Caco-2 (cell line): ENCODE measurements at regions not wholly inside any gene's neighbourhood (a gene's known extent, or its start where the extent isn't known, plus 50 kb on each side); places are given as distances from the start of the nearest gene placed in this dataset.

Source experiments
- BruUV-seq: library from RNA; stranded (reverse); fragments of 400-500 nt; replicated peaks from 2 replicates; lab custom pipeline; 2021; lab: Mats Ljungman, UMichigan
- CTCF ChIA-PET: fragments of 300-600 bp; sonication (Branson Sonifier 250); formaldehyde crosslinking; loops from one replicate; lab custom pipeline; 2022; ENCODE audit warnings: antibody characterized with exemption; lab: Charles Lee
- POLR2A ChIA-PET: fragments of 300-600 bp; sonication (Branson Sonifier 250); formaldehyde crosslinking; loops from one replicate; lab custom pipeline; 2022; ENCODE audit warnings: antibody characterized with exemption; lab: Charles Lee
- DNase-seq, 2 experiments: peaks; one replicate each; pipeline versions ENCODE4 v3.0.0 to v3.0.0-alpha.2; 2020 to 2022
- H3K27me3 ChIP-seq: replicated peaks from 2 replicates; pipeline ENCODE4 v1.6.0; 2011; ENCODE audit warnings: low read length; ENCODE audit not compliant: control insufficient read depth, insufficient read depth
- H3K36me3 ChIP-seq: 2 replicates; pipeline ENCODE4 v1.5.1; 2011; ENCODE audit warnings: low read length; ENCODE audit not compliant: control insufficient read depth, insufficient read depth
- H3K4me1 ChIP-seq: fragments of 250-450 bp; sonication (Bioruptor Pico); 2 replicates; pipeline ENCODE4 v1.5.1; 2020; ENCODE audit warnings: mild to moderate bottlenecking
- H3K4me3 ChIP-seq: 2 replicates; pipeline ENCODE4 v1.5.1; 2011; ENCODE audit warnings: low read depth, mild to moderate bottlenecking, control low read depth, low read length
- H3K9me3 ChIP-seq: fragments of 250-450 bp; sonication (Bioruptor Pico); 2 replicates; pipeline ENCODE4 v1.5.1; 2020; ENCODE audit warnings: mild to moderate bottlenecking, moderate library complexity
- H3K27ac Mint-ChIP-seq: one replicate; pipeline ENCODE4 v1.8.0; 2022; ENCODE audit warnings: mixed read lengths; ENCODE audit not compliant: unreplicated experiment
- H3K27me3 Mint-ChIP-seq: one replicate; pipeline ENCODE4 v1.8.0; 2022; ENCODE audit warnings: mixed read lengths; ENCODE audit not compliant: insufficient read depth, unreplicated experiment
- H3K36me3 Mint-ChIP-seq: one replicate; pipeline ENCODE4 v1.8.0; 2022; ENCODE audit warnings: mild to moderate bottlenecking, mixed read lengths; ENCODE audit not compliant: insufficient read depth, unreplicated experiment
- H3K4me1 Mint-ChIP-seq: one replicate; pipeline ENCODE4 v1.8.0; 2022; ENCODE audit warnings: low read depth, mixed read lengths; ENCODE audit not compliant: unreplicated experiment
- H3K4me3 Mint-ChIP-seq: one replicate; pipeline ENCODE4 v1.8.0; 2022; ENCODE audit warnings: mild to moderate bottlenecking, moderate library complexity, mixed read lengths; ENCODE audit not compliant: unreplicated experiment
- H3K9me3 Mint-ChIP-seq: one replicate; pipeline ENCODE4 v1.8.0; 2022; ENCODE audit warnings: mixed read lengths; ENCODE audit not compliant: unreplicated experiment
- intact Hi-C: fragments of 100-400 bp; cut with micrococcal nuclease; formaldehyde crosslinking; loops from one replicate; pipeline ENCODE4 v1.10.0; 2022; ENCODE audit not compliant: unreplicated experiment
- TF ChIP-seq, protein P1 (sequence below), 2 experiments: fragments of 200-600 bp in 1 of 2; IDR thresholded peaks; 1 replicate in 1 of 2; 2 replicates in 1 of 2; pipeline versions ENCODE4 v1.5.1 to v1.8.0; 2011 to 2022; ENCODE audit warnings: antibody characterized with exemption in 1 of 2, control low read depth in 1 of 2, inconsistent platforms in 1 of 2, low read depth in 1 of 2, low read length in 1 of 2, mild to moderate bottlenecking in 1 of 2, moderate library complexity in 1 of 2; ENCODE audit not compliant: insufficient read depth in 1 of 2, severe bottlenecking in 1 of 2, unreplicated experiment in 1 of 2

DNA sequence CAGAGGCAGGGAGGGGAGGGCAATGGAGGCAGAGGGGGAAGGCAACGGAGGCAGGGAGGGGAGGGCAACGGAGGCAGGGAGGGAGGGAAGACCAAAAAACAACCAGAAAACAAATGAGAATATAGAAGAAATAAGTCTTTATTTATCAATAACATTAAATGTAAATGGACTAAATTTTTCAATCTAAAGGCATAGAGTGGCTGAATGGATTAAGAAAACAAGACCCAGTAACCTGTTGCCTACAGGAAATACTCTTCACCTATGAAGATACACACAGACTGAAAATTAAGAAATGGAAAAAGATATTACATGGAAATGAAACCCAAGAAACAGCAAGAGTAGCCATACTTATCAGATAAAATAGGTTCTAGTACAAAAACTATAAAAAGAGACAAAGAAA, 536.3 kb downstream of the TBC1D4 start:
- Mint-ChIP-seq H3K27me3 (no peaks in the 10 kb centered on the region), H3K27ac (no peak overlapping the region), H3K36me3 (no peaks in the 10 kb centered on the region), H3K4me3 (no peak overlapping the region), H3K9me3 (peaks cover 44% of the 10 kb centered on the region), H3K4me1 (peaks cover 8% of the 10 kb centered on the region)
- Histone ChIP-seq H3K4me1 (no peaks in the 10 kb centered on the region), H3K4me3 (no peak overlapping the region), H3K9me3 (peaks cover 8% of the 10 kb centered on the region), H3K36me3 (no peaks in the 10 kb centered on the region), H3K27me3 (no peaks in the 10 kb centered on the region)
- BruUV-seq = no TSS peak
- intact Hi-C loops = no loop called here
- POLR2A ChIA-PET = no interaction called here
- no peak for DNase-seq
- TF ChIP-seq, protein P1, sequence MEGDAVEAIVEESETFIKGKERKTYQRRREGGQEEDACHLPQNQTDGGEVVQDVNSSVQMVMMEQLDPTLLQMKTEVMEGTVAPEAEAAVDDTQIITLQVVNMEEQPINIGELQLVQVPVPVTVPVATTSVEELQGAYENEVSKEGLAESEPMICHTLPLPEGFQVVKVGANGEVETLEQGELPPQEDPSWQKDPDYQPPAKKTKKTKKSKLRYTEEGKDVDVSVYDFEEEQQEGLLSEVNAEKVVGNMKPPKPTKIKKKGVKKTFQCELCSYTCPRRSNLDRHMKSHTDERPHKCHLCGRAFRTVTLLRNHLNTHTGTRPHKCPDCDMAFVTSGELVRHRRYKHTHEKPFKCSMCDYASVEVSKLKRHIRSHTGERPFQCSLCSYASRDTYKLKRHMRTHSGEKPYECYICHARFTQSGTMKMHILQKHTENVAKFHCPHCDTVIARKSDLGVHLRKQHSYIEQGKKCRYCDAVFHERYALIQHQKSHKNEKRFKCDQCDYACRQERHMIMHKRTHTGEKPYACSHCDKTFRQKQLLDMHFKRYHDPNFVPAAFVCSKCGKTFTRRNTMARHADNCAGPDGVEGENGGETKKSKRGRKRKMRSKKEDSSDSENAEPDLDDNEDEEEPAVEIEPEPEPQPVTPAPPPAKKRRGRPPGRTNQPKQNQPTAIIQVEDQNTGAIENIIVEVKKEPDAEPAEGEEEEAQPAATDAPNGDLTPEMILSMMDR (IDR thresholded peaks at IDR 0.05; ENCODE audit: insufficient read depth in 1 of 2, low read depth in 1 of 2, low read length in 1 of 2, severe bottlenecking in 1 of 2, unreplicated experiment in 1 of 2) = no peak
- CTCF ChIA-PET = no interaction called here

DNA sequence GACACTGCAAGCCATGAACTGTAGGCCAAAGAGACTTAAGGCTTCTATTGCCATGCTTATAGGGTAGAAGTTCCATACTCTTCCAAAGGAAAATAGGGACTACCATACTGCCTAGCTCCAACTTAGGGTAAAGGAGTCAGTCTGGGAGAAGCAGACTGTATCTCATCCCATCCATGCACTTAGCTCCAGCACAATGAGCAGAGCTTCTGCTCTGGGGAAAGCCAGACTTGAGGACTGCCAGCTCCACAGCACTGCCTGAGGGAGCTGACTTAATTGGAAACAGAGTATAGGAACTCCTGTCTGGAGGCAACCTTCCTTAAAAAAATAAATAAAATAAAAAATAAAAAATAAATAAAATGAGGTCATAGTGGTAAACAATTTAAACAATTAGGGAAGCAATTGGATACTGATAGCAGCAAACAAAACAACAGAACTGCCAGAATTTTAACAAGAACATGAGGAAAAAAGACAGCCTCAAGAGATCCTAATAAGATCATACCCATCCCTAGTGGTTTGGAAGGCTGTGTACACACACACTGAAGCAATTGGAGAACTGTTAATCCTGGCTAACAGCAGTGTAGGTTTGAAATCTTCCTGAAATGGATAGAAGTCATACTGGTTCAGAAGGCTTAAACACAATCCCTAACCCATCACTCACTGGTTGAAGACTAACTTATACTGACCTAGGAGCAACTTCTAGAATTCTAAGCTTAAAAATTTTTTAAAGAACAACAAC, 550.1 kb downstream of the TBC1D4 start:
- Histone ChIP-seq H3K4me3 (no peak overlapping the region), H3K9me3 (no peaks in the 10 kb centered on the region), H3K4me1 (no peaks in the 10 kb centered on the region), H3K36me3 (no peaks in the 10 kb centered on the region), H3K27me3 (no peaks in the 10 kb centered on the region)
- no peaks in the 10 kb centered on the region for H3K36me3 Mint-ChIP-seq
- intact Hi-C loops = no loop called here
- TF ChIP-seq, protein P1 (IDR thresholded peaks at IDR 0.05; ENCODE audit: insufficient read depth in 1 of 2, low read depth in 1 of 2, low read length in 1 of 2, severe bottlenecking in 1 of 2, unreplicated experiment in 1 of 2) = no peak
- POLR2A ChIA-PET = no interaction called here
- H3K4me3 Mint-ChIP-seq = no peak overlapping the region
- BruUV-seq = no TSS peak
- no peaks in the 10 kb centered on the region for H3K4me1 Mint-ChIP-seq
- no peak for DNase-seq
- CTCF ChIA-PET = no interaction called here
- peaks cover 4% of the 10 kb centered on the region for H3K27me3 Mint-ChIP-seq
- H3K27ac Mint-ChIP-seq = no peak overlapping the region
- H3K9me3 Mint-ChIP-seq = no peaks in the 10 kb centered on the region

DNA sequence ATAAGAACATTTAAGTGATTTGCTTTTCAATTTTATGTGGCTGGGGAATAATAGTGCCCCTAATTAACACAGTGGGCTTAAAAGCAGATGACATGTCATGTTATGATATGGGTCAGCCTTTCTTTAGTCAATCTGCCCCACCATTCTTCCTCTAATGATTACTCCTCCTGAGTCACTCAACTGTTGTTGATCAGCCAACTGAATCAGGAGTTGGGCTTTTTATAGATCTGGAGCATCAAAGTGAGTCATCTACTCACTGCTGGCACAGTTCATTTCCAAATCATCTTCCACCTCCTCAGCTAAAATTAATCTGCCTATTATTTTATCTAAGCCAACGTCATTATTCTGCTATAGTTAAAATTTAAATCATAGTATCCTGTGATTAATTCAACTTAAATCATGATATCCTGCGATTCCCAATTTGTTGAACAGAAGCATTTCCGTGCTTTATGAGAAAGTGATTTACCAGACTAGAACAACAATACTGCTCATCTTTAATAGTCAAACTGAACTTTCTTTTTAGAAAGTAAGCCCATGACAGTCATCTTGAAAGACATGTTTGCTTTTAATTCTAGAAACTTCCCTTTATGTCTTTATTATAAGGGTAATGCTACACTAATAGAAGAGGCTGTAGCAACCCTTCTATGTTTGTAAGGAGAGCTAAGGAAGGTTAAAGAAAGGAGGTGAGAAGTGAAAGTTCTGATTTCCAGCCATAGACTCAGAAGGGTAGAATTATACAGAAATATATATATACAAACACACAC, 551.4 kb downstream of the TBC1D4 start:
- TF ChIP-seq, protein P1 (IDR thresholded peaks at IDR 0.05; ENCODE audit: insufficient read depth in 1 of 2, low read depth in 1 of 2, low read length in 1 of 2, severe bottlenecking in 1 of 2, unreplicated experiment in 1 of 2) = no peak
- Histone ChIP-seq H3K9me3 (no peaks in the 10 kb centered on the region), H3K4me1 (no peaks in the 10 kb centered on the region), H3K27me3 (no peaks in the 10 kb centered on the region), H3K36me3 (no peaks in the 10 kb centered on the region), H3K4me3 (no peak overlapping the region)
- H3K27ac Mint-ChIP-seq = no peak overlapping the region
- no TSS peak for BruUV-seq
- DNase-seq = no peak
- H3K4me1 Mint-ChIP-seq = no peaks in the 10 kb centered on the region
- no peaks in the 10 kb centered on the region for H3K9me3 Mint-ChIP-seq
- ChIA-PET CTCF (interaction anchor here (0.6 kb wide), 1 partner anchor 1405 kb away, joined by 3 read pairs; no protein-coding TSS in a partner anchor), POLR2A (no interaction called here)
- intact Hi-C loops = no loop called here
- no peak overlapping the region for H3K4me3 Mint-ChIP-seq
- no peaks in the 10 kb centered on the region for H3K36me3 Mint-ChIP-seq
- peaks cover 4% of the 10 kb centered on the region for H3K27me3 Mint-ChIP-seq
